ENCODE measurements at regions not wholly inside any gene's neighbourhood (a gene's known extent, or its start where the extent isn't known, plus 50 kb on each side); places are given as distances from the start of the nearest gene placed in this dataset.

- Histone ChIP-seq H2BK15ac (ENCODE audit: low read length) (no peak overlapping the region), H3K9ac (ENCODE audit: low read depth, low read length, poor library complexity) (no peak overlapping the region), H3K9me3 (replicated peaks in 1 of 2; ENCODE audit: control insufficient read depth in 2 of 2, insufficient read depth in 1 of 2, low read depth in 1 of 2, low read length in 2 of 2) (no peaks in the 10 kb centered on the region), H3K23ac (ENCODE audit: low read depth, low read length, poor library complexity) (no peak overlapping the region), H3K27ac (replicated peaks; ENCODE audit: low read length) (no peak overlapping the region), H3K4me1 (ENCODE audit: control insufficient read depth in 2 of 2, insufficient read depth in 1 of 2, low read depth in 1 of 2, low read length in 2 of 2) (peaks cover 0 to 12% of the 10 kb centered on the region in 2 donors), H2BK120ac (ENCODE audit: low read depth, low read length) (no peak overlapping the region), H4K8ac (ENCODE audit: low read depth, low read length) (no peak overlapping the region), H3K4me3 (ENCODE audit: low read length in 2 of 2) (no peak overlapping the region), H2BK12ac (ENCODE audit: low read length) (no peak overlapping the region), H2BK5ac (ENCODE audit: low read length) (no peak overlapping the region), H3K79me1 (ENCODE audit: low read depth, low read length) (no peaks in the 10 kb centered on the region), H3K18ac (ENCODE audit: low read length) (no peak overlapping the region), H3K14ac (ENCODE audit: low read length) (no peak overlapping the region), H3K36me3 (replicated peaks in 1 of 2; ENCODE audit: control insufficient read depth in 2 of 2, insufficient read depth in 2 of 2, low read length in 2 of 2) (no peaks in the 10 kb centered on the region), H4K91ac (ENCODE audit: low read depth, low read length, poor library complexity) (no peak overlapping the region), H3K4ac (ENCODE audit: low read length) (no peak overlapping the region), H2AFZ (ENCODE audit: low read length) (no peak overlapping the region), H3K4me2 (ENCODE audit: insufficient read depth, low read length, poor library complexity, severe bottlenecking) (no peak overlapping the region), H2AK5ac (ENCODE audit: low read depth, low read length) (no peak overlapping the region), H3K27me3 (ENCODE audit: control insufficient read depth in 3 of 3, insufficient read depth in 3 of 3, low read depth in 1 of 3, low read length in 3 of 3) (peaks cover 0 to 1% (median 0%) of the 10 kb centered on the region in 3 experiments)
- WGBS, 2 donors (ENCODE audit: extremely low coverage in 2 of 2, insufficient read length in 2 of 2, insufficient replicate concordance in 1 of 2), result no CpG with 5 or more reads among the region's 2 CpGs
- no peak for DNase-seq (ENCODE audit: low spot score)
These were observed 312.2 kb upstream of the MGAT5 start for GRCh38 chr2:133941666-133942065.

GRCh38 chr2:133942398-133942797 lies 311.5 kb upstream of the MGAT5 start:
- no peak for DNase-seq (ENCODE audit: low spot score)
- Histone ChIP-seq H3K18ac (ENCODE audit: low read length) (no peak overlapping the region), H3K9ac (ENCODE audit: low read depth, low read length, poor library complexity) (no peak overlapping the region), H3K9me3 (replicated peaks in 1 of 2; ENCODE audit: control insufficient read depth in 2 of 2, insufficient read depth in 1 of 2, low read depth in 1 of 2, low read length in 2 of 2) (no peaks in the 10 kb centered on the region), H3K4me1 (ENCODE audit: control insufficient read depth in 2 of 2, insufficient read depth in 1 of 2, low read depth in 1 of 2, low read length in 2 of 2) (peaks cover 0 to 12% of the 10 kb centered on the region in 2 donors), H3K23ac (ENCODE audit: low read depth, low read length, poor library complexity) (no peak overlapping the region), H3K27ac (replicated peaks; ENCODE audit: low read length) (no peak overlapping the region), H2AK5ac (ENCODE audit: low read depth, low read length) (no peak overlapping the region), H2BK120ac (ENCODE audit: low read depth, low read length) (no peak overlapping the region), H4K8ac (ENCODE audit: low read depth, low read length) (no peak overlapping the region), H3K79me1 (ENCODE audit: low read depth, low read length) (no peaks in the 10 kb centered on the region), H3K4me3 (ENCODE audit: low read length in 2 of 2) (no peak overlapping the region), H2AFZ (ENCODE audit: low read length) (no peak overlapping the region), H3K4ac (ENCODE audit: low read length) (no peak overlapping the region), H3K36me3 (replicated peaks in 1 of 2; ENCODE audit: control insufficient read depth in 2 of 2, insufficient read depth in 2 of 2, low read length in 2 of 2) (no peaks in the 10 kb centered on the region), H2BK12ac (ENCODE audit: low read length) (no peak overlapping the region), H3K27me3 (ENCODE audit: control insufficient read depth in 3 of 3, insufficient read depth in 3 of 3, low read depth in 1 of 3, low read length in 3 of 3) (no peaks in the 10 kb centered on the region), H2BK5ac (ENCODE audit: low read length) (no peak overlapping the region), H2BK15ac (ENCODE audit: low read length) (no peak overlapping the region), H3K14ac (ENCODE audit: low read length) (no peak overlapping the region), H4K91ac (ENCODE audit: low read depth, low read length, poor library complexity) (no peak overlapping the region), H3K4me2 (ENCODE audit: insufficient read depth, low read length, poor library complexity, severe bottlenecking) (no peak overlapping the region)
- no CpG with 5 or more reads among the region's 1 CpG for WGBS, 2 donors (ENCODE audit: extremely low coverage in 2 of 2, insufficient read length in 2 of 2, insufficient replicate concordance in 1 of 2)

GRCh38 chr2:133943108-133943507 lies 310.8 kb upstream of the MGAT5 start:
- WGBS, 2 donors (ENCODE audit: extremely low coverage in 2 of 2, insufficient read length in 2 of 2, insufficient replicate concordance in 1 of 2), result no CpG with 5 or more reads among the region's 5 CpGs
- H2BK15ac ChIP-seq (ENCODE audit: low read length), result no peak overlapping the region

GRCh38 chr2:133945089-133945488 lies 308.8 kb upstream of the MGAT5 start:
- no peak overlapping the region for H2BK12ac ChIP-seq (ENCODE audit: low read length)

More at GRCh38 chr2:133943108-133943507, 310.8 kb upstream of the MGAT5 start:
- Histone ChIP-seq H3K23ac (ENCODE audit: low read depth, low read length, poor library complexity) (no peak overlapping the region), H3K4me2 (ENCODE audit: insufficient read depth, low read length, poor library complexity, severe bottlenecking) (no peak overlapping the region), H3K4me1 (ENCODE audit: control insufficient read depth in 2 of 2, insufficient read depth in 1 of 2, low read depth in 1 of 2, low read length in 2 of 2) (peaks cover 0 to 12% of the 10 kb centered on the region in 2 donors), H3K14ac (ENCODE audit: low read length) (no peak overlapping the region), H2BK120ac (ENCODE audit: low read depth, low read length) (no peak overlapping the region), H2AK5ac (ENCODE audit: low read depth, low read length) (no peak overlapping the region), H3K18ac (ENCODE audit: low read length) (no peak overlapping the region), H4K8ac (ENCODE audit: low read depth, low read length) (no peak overlapping the region), H2AFZ (ENCODE audit: low read length) (no peak overlapping the region), H3K79me1 (ENCODE audit: low read depth, low read length) (no peaks in the 10 kb centered on the region), H3K4me3 (ENCODE audit: low read length in 2 of 2) (no peak overlapping the region), H3K27me3 (ENCODE audit: control insufficient read depth in 3 of 3, insufficient read depth in 3 of 3, low read depth in 1 of 3, low read length in 3 of 3) (no peaks in the 10 kb centered on the region), H3K27ac (replicated peaks; ENCODE audit: low read length) (no peak overlapping the region), H3K9ac (ENCODE audit: low read depth, low read length, poor library complexity) (no peak overlapping the region), H3K9me3 (replicated peaks in 1 of 2; ENCODE audit: control insufficient read depth in 2 of 2, insufficient read depth in 1 of 2, low read depth in 1 of 2, low read length in 2 of 2) (no peaks in the 10 kb centered on the region), H2BK12ac (ENCODE audit: low read length) (no peak overlapping the region), H3K4ac (ENCODE audit: low read length) (no peak overlapping the region), H3K36me3 (replicated peaks in 1 of 2; ENCODE audit: control insufficient read depth in 2 of 2, insufficient read depth in 2 of 2, low read length in 2 of 2) (no peaks in the 10 kb centered on the region), H4K91ac (ENCODE audit: low read depth, low read length, poor library complexity) (no peak overlapping the region), H2BK5ac (ENCODE audit: low read length) (no peak overlapping the region)
- DNase-seq (ENCODE audit: low spot score), result no peak

More at GRCh38 chr2:133945089-133945488, 308.8 kb upstream of the MGAT5 start:
- Histone ChIP-seq H3K79me1 (ENCODE audit: low read depth, low read length) (no peaks in the 10 kb centered on the region), H3K14ac (ENCODE audit: low read length) (no peak overlapping the region), H2AK5ac (ENCODE audit: low read depth, low read length) (no peak overlapping the region), H4K8ac (ENCODE audit: low read depth, low read length) (no peak overlapping the region), H3K9me3 (replicated peaks in 1 of 2; ENCODE audit: control insufficient read depth in 2 of 2, insufficient read depth in 1 of 2, low read depth in 1 of 2, low read length in 2 of 2) (no peaks in the 10 kb centered on the region), H3K4me3 (ENCODE audit: low read length in 2 of 2) (no peak overlapping the region), H3K23ac (ENCODE audit: low read depth, low read length, poor library complexity) (no peak overlapping the region), H2BK15ac (ENCODE audit: low read length) (no peak overlapping the region), H3K4me1 (ENCODE audit: control insufficient read depth in 2 of 2, insufficient read depth in 1 of 2, low read depth in 1 of 2, low read length in 2 of 2) (peaks cover 0 to 11% of the 10 kb centered on the region in 2 donors), H2AFZ (ENCODE audit: low read length) (no peak overlapping the region), H3K27ac (replicated peaks; ENCODE audit: low read length) (no peak overlapping the region), H3K4me2 (ENCODE audit: insufficient read depth, low read length, poor library complexity, severe bottlenecking) (no peak overlapping the region), H2BK120ac (ENCODE audit: low read depth, low read length) (no peak overlapping the region), H4K91ac (ENCODE audit: low read depth, low read length, poor library complexity) (no peak overlapping the region), H3K27me3 (ENCODE audit: control insufficient read depth in 3 of 3, insufficient read depth in 3 of 3, low read depth in 1 of 3, low read length in 3 of 3) (no peaks in the 10 kb centered on the region), H3K36me3 (replicated peaks in 1 of 2; ENCODE audit: control insufficient read depth in 2 of 2, insufficient read depth in 2 of 2, low read length in 2 of 2) (no peaks in the 10 kb centered on the region), H3K4ac (ENCODE audit: low read length) (no peak overlapping the region), H3K18ac (ENCODE audit: low read length) (no peak overlapping the region), H3K9ac (ENCODE audit: low read depth, low read length, poor library complexity) (no peak overlapping the region), H2BK5ac (ENCODE audit: low read length) (no peak overlapping the region)
- no CpG with 5 or more reads among the region's 3 CpGs for WGBS, 2 donors (ENCODE audit: extremely low coverage in 2 of 2, insufficient read length in 2 of 2, insufficient replicate concordance in 1 of 2)
- no peak for DNase-seq (ENCODE audit: low spot score)

Measured in neuronal stem cell (in vitro differentiated cells).